SU-DHL-6 (cell line): ENCODE measurements at regions not wholly inside any gene's neighbourhood (a gene's known extent, or its start where the extent isn't known, plus 50 kb on each side); places are given as distances from the start of the nearest gene placed in this dataset.

Experiments
- H2AFZ ChIP-seq: fragments of 200-600 bp; sonication (generic); 2 replicates; pipeline ENCODE4 v1.6.1; 2014; ENCODE audit warnings: low read depth, mild to moderate bottlenecking, moderate library complexity, mixed read lengths, antibody characterized with exemption, low read length; ENCODE audit not compliant: severe bottlenecking
- H3F3A ChIP-seq: fragments of 200-600 bp; shearing (Covaris generic); 2 replicates; pipeline ENCODE4 v1.6.0; 2016; ENCODE audit warnings: antibody characterized with exemption, mild to moderate bottlenecking; ENCODE audit not compliant: insufficient read depth
- H3K27ac ChIP-seq: fragments of 200-600 bp; sonication (generic); 2 replicates; pipeline ENCODE4 v1.5.1; 2016; ENCODE audit warnings: low read depth, mild to moderate bottlenecking, low read length, moderate library complexity, mixed read lengths
- H3K27me3 ChIP-seq: fragments of 200-600 bp; sonication (generic), shearing (Covaris generic); 2 replicates; pipeline ENCODE4 v1.6.0; 2014; ENCODE audit warnings: mild to moderate bottlenecking, low read length
- H3K36me3 ChIP-seq: fragments of 200-600 bp; sonication (generic); 2 replicates; pipeline ENCODE4 v1.6.1; 2014; ENCODE audit warnings: mild to moderate bottlenecking, low read length, mixed read lengths
- H3K4me2 ChIP-seq: fragments of 300-600, 200-600 bp; shearing (Covaris generic), sonication (generic); 2 replicates; pipeline ENCODE4 v1.6.0; 2014; ENCODE audit warnings: low read length, low read depth, mild to moderate bottlenecking; ENCODE audit not compliant: poor library complexity, severe bottlenecking
- H3K4me3 ChIP-seq: fragments of 200-600 bp; sonication (generic); 2 replicates; pipeline ENCODE4 v1.5.1; 2014; ENCODE audit warnings: antibody characterized with exemption, low read length, mild to moderate bottlenecking, mixed read lengths; ENCODE audit not compliant: insufficient read depth, poor library complexity, severe bottlenecking
- H3K79me2 ChIP-seq: fragments of 200-600 bp; sonication (generic); 2 replicates; pipeline ENCODE4 v1.6.1; 2014; ENCODE audit warnings: mild to moderate bottlenecking, low read length, moderate library complexity; ENCODE audit not compliant: insufficient read depth
- H3K9ac ChIP-seq: fragments of 200-600 bp; sonication (generic); 2 replicates; pipeline ENCODE4 v1.7.0; 2014; ENCODE audit warnings: mild to moderate bottlenecking, low read length
- H3K9me2 ChIP-seq: fragments of 200-600 bp; sonication (generic); replicated peaks from 2 replicates; pipeline ENCODE4 v1.6.1; 2014; ENCODE audit warnings: low read length; ENCODE audit not compliant: insufficient read depth
- H3K9me3 ChIP-seq: fragments of 200-600 bp; sonication (generic); 2 replicates; pipeline ENCODE4 v1.6.1; 2014; ENCODE audit warnings: low read length, mixed read lengths; ENCODE audit not compliant: insufficient read depth
- H4K20me1 ChIP-seq: fragments of 200-600 bp; sonication (generic); 2 replicates; pipeline ENCODE4 v1.6.1; 2014; ENCODE audit warnings: low read depth, mild to moderate bottlenecking, antibody characterized with exemption, low read length, moderate library complexity, mixed read lengths
- CTCF ChIP-seq: fragments of 200-600 bp; sonication (generic); IDR thresholded peaks from one replicate; pipeline ENCODE4 v1.5.1; 2017; ENCODE audit warnings: antibody characterized with exemption, mild to moderate bottlenecking, low read length, moderate library complexity; ENCODE audit not compliant: insufficient read depth, poor library complexity, severe bottlenecking
- EZH2phosphoT487 ChIP-seq: fragments of 200-600 bp; sonication (generic), shearing (Covaris generic); conservative IDR thresholded peaks from 2 replicates; pipeline ENCODE4 v1.6.1; 2018; ENCODE audit warnings: mild to moderate bottlenecking, antibody characterized with exemption, low read length, moderate library complexity, mixed read lengths

GRCh38 chr4:58209551-58209950 is 1099.4 kb upstream of the IGFBP7 start:
- no peaks in the 10 kb centered on the region for H3K36me3 ChIP-seq
- H3K27ac ChIP-seq, result no peak overlapping the region
- H3K79me2 ChIP-seq, result no peaks in the 10 kb centered on the region
- H3K27me3 ChIP-seq, result no peaks in the 10 kb centered on the region
- no peaks in the 10 kb centered on the region for H3K9me2 ChIP-seq
- no peak overlapping the region for H3K4me3 ChIP-seq
- no peaks in the 10 kb centered on the region for H4K20me1 ChIP-seq
- TF ChIP-seq CTCF (no peak), EZH2phosphoT487 (no peak)
- H3K9ac ChIP-seq, result no peak overlapping the region
- H3K9me3 ChIP-seq, result no peaks in the 10 kb centered on the region
- no peaks in the 10 kb centered on the region for H3F3A ChIP-seq
- H2AFZ ChIP-seq, result no peak overlapping the region
- no peak overlapping the region for H3K4me2 ChIP-seq

DNA sequence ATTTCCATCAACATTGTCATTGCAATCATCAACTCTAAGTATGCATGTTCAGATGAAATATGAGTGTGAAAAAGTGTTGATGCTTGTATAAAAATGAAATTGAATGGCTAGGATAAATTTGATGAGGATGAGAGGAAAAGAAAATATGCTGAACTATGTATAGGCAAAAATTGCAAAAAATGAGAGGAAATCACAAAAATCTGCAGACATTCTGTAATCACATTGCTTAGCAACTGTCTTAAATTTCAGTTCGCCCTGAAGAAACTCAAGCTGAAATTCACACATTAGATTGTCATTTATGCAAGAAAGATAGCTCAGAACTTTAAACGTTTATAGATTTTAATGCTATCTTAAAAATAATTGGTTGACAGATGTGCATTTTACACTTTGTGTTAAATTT is 1098.8 kb upstream of the IGFBP7 start:
- Histone ChIP-seq H3K27ac (no peak overlapping the region), H2AFZ (no peak overlapping the region), H3K9me2 (no peaks in the 10 kb centered on the region), H4K20me1 (no peaks in the 10 kb centered on the region), H3K36me3 (no peaks in the 10 kb centered on the region), H3K9ac (no peak overlapping the region), H3K4me2 (no peak overlapping the region), H3K9me3 (no peaks in the 10 kb centered on the region), H3K27me3 (no peaks in the 10 kb centered on the region), H3K79me2 (no peaks in the 10 kb centered on the region), H3F3A (no peaks in the 10 kb centered on the region), H3K4me3 (no peak overlapping the region)
- no peak for TF ChIP-seq EZH2phosphoT487
- no peak for TF ChIP-seq CTCF

DNA sequence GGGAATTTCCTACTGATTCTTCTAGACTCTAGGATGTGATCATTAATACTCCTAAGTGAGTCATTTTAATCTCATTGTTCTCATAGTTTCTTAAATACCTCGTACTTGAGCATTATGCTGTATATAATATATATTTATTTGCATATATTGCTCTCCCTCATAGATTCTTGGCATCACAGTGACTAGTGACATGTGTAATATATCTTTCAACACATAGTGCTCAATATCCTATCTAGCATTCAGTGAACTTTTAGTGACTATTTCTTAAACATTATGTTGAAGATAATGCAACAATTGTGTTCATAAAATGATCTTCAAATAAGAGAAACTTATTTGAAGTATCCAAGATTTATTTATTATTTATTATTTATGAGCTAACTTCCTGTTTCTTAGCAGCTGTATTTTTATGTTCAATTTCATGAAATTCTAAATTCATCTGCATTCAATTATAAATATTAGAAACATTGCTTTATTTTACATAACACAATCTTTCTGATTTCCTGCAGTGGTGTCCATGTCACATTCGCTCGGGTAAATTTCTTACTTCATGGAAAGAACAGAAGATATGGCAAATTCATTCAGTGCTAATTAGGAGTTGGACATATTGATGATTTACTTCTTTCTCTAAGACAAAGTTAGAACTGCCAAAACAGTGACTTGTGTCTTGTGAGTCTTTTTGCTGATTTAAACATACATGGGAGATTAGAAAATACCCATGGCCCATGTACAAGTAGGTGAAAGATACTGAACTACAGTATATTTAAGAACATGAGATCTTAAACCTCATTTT is 1095.5 kb upstream of the IGFBP7 start:
- Histone ChIP-seq H3K4me2 (no peak overlapping the region), H3K9ac (no peak overlapping the region), H3K4me3 (no peak overlapping the region), H3K79me2 (no peaks in the 10 kb centered on the region), H3K9me3 (no peaks in the 10 kb centered on the region), H3K27ac (no peak overlapping the region), H3K9me2 (no peaks in the 10 kb centered on the region), H3K27me3 (no peaks in the 10 kb centered on the region), H4K20me1 (no peaks in the 10 kb centered on the region), H2AFZ (no peak overlapping the region), H3K36me3 (no peaks in the 10 kb centered on the region), H3F3A (no peaks in the 10 kb centered on the region)
- TF ChIP-seq CTCF (no peak), EZH2phosphoT487 (no peak)
